Tibial nerve (tissue), 4 donors: ENCODE measurements at regions not wholly inside any gene's neighbourhood (a gene's known extent, or its start where the extent isn't known, plus 50 kb on each side); places are given as distances from the start of the nearest gene placed in this dataset.

Experiments
- DNase-seq, 2 donors: peaks; one replicate each; pipeline ENCODE4 v3.0.0-alpha.2; 2019; ENCODE audit warnings: low spot score in 2 of 2
- H3K27ac ChIP-seq, 4 donors: fragments of 200-600 bp; sonication (generic) in 3 of 4; one replicate each; pipeline ENCODE4 v1.5.1; 2017 to 2019; ENCODE audit warnings: mild to moderate bottlenecking in 1 of 4
- H3K27me3 ChIP-seq, 2 donors: fragments of 200-600 bp; sonication (generic) in 1 of 2; one replicate each; pipeline versions ENCODE4 v1.5.1 to v1.6.0; 2017 to 2019
- H3K36me3 ChIP-seq, 3 donors: fragments of 200-600 bp; sonication (generic); one replicate each; pipeline ENCODE4 v1.5.1; 2018 to 2019
- H3K4me1 ChIP-seq, 4 donors: fragments of 200-600 bp; sonication (generic) in 3 of 4; one replicate each; pipeline ENCODE4 v1.5.1; 2017 to 2019
- H3K4me3 ChIP-seq, 4 donors: fragments of 200-600 bp; sonication (generic) in 3 of 4; one replicate each; pipeline ENCODE4 v1.5.1; 2017 to 2019; ENCODE audit warnings: mild to moderate bottlenecking in 1 of 4, moderate library complexity in 1 of 4
- H3K9me3 ChIP-seq, 4 donors: fragments of 200-600 bp; sonication (generic) in 3 of 4; one replicate each; pipeline ENCODE4 v1.5.1; 2017 to 2019
- EP300 ChIP-seq, 2 donors: sonication (generic); formaldehyde crosslinking; IDR thresholded peaks; one replicate each; pipeline ENCODE4 v1.6.1; 2017; ENCODE audit warnings: antibody characterized with exemption in 2 of 2, mild to moderate bottlenecking in 1 of 2
- POLR2A ChIP-seq, 2 donors: fragments of 450-650 bp; IDR thresholded peaks; one replicate each; pipeline ENCODE4 v1.6.1; 2017; ENCODE audit warnings: antibody characterized with exemption in 2 of 2, mild to moderate bottlenecking in 2 of 2, moderate library complexity in 2 of 2
- WGBS, 2 donors: methylation state at CpG; one replicate each; pipeline ENCODE4 v1.1.5; 2018; 5-methylcytosine and 5-hydroxymethylcytosine counted together
- TF ChIP-seq, protein P1 (sequence below), 5 experiments: fragments of 200-600 bp in 3 of 5; fragments of 450-650 bp in 2 of 5; sonication (generic) in 3 of 5; IDR thresholded peaks; one replicate each; pipeline ENCODE4 v1.5.1; 2016 to 2019; ENCODE audit warnings: antibody characterized with exemption in 5 of 5, mild to moderate bottlenecking in 3 of 5, moderate library complexity in 2 of 5

DNA sequence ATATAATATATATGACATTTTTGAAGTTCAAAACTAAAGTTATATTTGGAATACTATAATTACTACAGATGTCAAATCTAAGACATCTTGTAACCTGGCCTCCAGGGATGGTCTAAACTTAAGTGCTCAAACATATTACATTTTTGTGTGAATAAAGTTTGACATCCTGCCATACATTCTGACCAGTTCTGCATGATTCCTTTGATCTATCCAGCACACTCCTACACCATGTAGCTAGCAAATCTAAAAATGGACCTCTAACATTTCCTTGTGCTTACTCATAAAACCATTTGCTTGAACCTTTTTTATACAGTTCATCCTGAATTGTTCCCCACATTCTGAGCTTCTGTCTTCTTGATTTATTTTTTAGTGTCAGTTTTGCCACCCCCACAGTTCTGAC, 294.3 kb upstream of the ZNF804A start:
- no peaks in the 10 kb centered on the region for H3K36me3 ChIP-seq
- H3K4me3 ChIP-seq = no peak overlapping the region
- TF ChIP-seq, protein P1, sequence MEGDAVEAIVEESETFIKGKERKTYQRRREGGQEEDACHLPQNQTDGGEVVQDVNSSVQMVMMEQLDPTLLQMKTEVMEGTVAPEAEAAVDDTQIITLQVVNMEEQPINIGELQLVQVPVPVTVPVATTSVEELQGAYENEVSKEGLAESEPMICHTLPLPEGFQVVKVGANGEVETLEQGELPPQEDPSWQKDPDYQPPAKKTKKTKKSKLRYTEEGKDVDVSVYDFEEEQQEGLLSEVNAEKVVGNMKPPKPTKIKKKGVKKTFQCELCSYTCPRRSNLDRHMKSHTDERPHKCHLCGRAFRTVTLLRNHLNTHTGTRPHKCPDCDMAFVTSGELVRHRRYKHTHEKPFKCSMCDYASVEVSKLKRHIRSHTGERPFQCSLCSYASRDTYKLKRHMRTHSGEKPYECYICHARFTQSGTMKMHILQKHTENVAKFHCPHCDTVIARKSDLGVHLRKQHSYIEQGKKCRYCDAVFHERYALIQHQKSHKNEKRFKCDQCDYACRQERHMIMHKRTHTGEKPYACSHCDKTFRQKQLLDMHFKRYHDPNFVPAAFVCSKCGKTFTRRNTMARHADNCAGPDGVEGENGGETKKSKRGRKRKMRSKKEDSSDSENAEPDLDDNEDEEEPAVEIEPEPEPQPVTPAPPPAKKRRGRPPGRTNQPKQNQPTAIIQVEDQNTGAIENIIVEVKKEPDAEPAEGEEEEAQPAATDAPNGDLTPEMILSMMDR (IDR thresholded peaks at IDR 0.05) = no peak
- TF ChIP-seq POLR2A (IDR thresholded peaks at IDR 0.05) (no peak), EP300 (IDR thresholded peaks at IDR 0.05) (no peak)
- no peaks in the 10 kb centered on the region for H3K27me3 ChIP-seq
- no peak overlapping the region for H3K27ac ChIP-seq
- H3K9me3 ChIP-seq = no peaks in the 10 kb centered on the region
- DNase-seq = no peak
- no peaks in the 10 kb centered on the region for H3K4me1 ChIP-seq

DNA sequence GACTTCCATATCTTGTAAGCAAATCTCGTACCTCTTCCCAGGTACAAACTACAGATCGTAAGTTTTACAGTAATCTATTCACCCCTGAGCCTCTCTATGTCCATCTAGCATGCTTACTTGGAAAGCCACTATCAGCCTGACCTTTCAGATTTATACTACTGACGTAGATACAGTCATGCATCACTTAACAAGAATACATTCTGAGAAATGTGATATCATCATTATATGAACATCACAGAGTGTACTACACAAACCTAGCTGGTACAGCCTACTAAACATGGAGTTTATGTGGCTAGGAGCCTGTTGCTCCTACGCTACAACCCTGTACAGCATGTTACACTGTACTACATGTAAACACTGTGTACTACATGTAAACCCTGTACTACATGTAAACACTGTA, 293.2 kb upstream of the ZNF804A start:
- 86 to 88% methylated on average over 4 of the region's 4 CpGs for WGBS, 2 donors
- TF ChIP-seq EP300 (IDR thresholded peaks at IDR 0.05) (no peak), POLR2A (IDR thresholded peaks at IDR 0.05) (no peak)
- TF ChIP-seq, protein P1 (IDR thresholded peaks at IDR 0.05) = no peak
- Histone ChIP-seq H3K9me3 (no peaks in the 10 kb centered on the region), H3K4me3 (no peak overlapping the region), H3K36me3 (no peaks in the 10 kb centered on the region), H3K4me1 (no peaks in the 10 kb centered on the region), H3K27ac (no peak overlapping the region), H3K27me3 (no peaks in the 10 kb centered on the region)
- DNase-seq = no peak

DNA sequence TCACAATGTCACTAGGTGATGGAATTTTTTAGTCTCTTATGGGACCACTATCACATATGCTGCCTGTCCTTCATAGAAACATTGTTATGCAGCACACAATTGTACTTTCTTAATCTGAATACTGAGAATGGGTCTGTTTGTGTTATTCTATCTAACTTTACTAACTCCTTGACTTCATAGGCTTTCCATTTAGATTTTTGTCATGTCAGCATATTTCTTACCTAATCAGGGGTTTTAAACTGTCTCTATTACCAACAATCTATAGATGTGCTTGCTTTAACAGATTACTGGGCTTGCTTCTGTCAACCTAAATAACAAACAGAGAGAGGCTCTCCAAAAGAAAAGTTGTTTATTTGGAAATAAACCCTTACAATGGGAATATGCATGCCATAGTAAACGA, 289.6 kb upstream of the ZNF804A start:
- H3K27ac ChIP-seq = no peak overlapping the region
- H3K4me3 ChIP-seq = no peak overlapping the region
- no peaks in the 10 kb centered on the region for H3K9me3 ChIP-seq
- TF ChIP-seq POLR2A (IDR thresholded peaks at IDR 0.05) (no peak), EP300 (IDR thresholded peaks at IDR 0.05) (no peak)
- TF ChIP-seq, protein P1 (IDR thresholded peaks at IDR 0.05) = no peak
- no peaks in the 10 kb centered on the region for H3K27me3 ChIP-seq
- H3K4me1 ChIP-seq = no peaks in the 10 kb centered on the region
- H3K36me3 ChIP-seq = no peaks in the 10 kb centered on the region
- WGBS, 2 donors = 83 to 88% methylated on average over 1 of the region's 1 CpG
- no peak for DNase-seq

DNA sequence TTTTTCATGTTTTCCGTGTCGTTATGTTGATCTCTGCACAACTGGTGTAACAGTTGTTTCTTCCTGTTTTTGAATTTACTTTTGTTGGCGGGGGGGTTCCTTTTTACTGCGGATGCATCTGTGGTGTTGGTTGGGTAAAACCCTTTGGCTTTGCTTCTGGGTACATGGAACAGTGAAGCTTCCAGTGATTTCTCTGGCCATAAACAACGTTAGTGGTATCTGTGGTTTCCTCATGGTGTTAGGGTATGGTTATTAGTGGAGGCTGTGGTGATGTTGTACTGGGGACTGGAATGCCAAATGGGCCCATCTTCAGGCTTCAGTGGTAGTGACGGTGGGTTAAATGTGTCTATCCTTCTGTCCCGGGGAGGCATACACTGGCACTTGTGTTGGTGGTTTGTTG, 285.4 kb upstream of the ZNF804A start:
- Histone ChIP-seq H3K27ac (no peak overlapping the region), H3K36me3 (no peaks in the 10 kb centered on the region), H3K27me3 (no peaks in the 10 kb centered on the region), H3K4me1 (no peaks in the 10 kb centered on the region), H3K4me3 (no peak overlapping the region), H3K9me3 (no peaks in the 10 kb centered on the region)
- DNase-seq = no peak
- TF ChIP-seq, protein P1 (IDR thresholded peaks at IDR 0.05) = no peak
- TF ChIP-seq EP300 (IDR thresholded peaks at IDR 0.05) (no peak), POLR2A (IDR thresholded peaks at IDR 0.05) (no peak)
- 88 to 89% methylated on average over 7 of the region's 7 CpGs for WGBS, 2 donors

DNA sequence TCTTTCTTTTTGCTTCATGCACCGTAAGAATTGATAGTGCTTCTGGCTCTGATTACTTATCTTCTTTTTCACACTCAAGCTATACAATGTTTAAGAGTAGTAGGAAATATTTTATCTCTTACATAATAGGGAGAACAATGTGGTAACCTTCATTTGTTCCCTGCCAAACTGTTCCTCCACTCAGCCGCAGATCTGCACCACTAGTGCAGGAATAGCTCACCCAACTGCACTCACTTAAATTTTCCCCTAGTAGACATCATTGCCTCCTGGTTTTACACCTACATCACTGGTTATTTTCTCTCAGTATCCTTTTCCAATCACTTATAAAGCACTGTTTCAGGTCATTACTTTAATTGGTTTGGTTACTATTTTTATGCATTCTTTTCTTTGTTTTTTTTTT, 283.5 kb upstream of the ZNF804A start:
- H3K27me3 ChIP-seq = no peaks in the 10 kb centered on the region
- no peaks in the 10 kb centered on the region for H3K4me1 ChIP-seq
- DNase-seq = no peak
- H3K27ac ChIP-seq = no peak overlapping the region
- TF ChIP-seq, protein P1 (IDR thresholded peaks at IDR 0.05) = no peak
- TF ChIP-seq POLR2A (IDR thresholded peaks at IDR 0.05) = no peak
- TF ChIP-seq EP300 (IDR thresholded peaks at IDR 0.05) = no peak
- WGBS, 2 donors = 79 to 87% methylated on average over 2 of the region's 2 CpGs
- no peaks in the 10 kb centered on the region for H3K36me3 ChIP-seq
- H3K9me3 ChIP-seq = no peaks in the 10 kb centered on the region
- H3K4me3 ChIP-seq = no peak overlapping the region
